ENCODE measurements at regions not wholly inside any gene's neighbourhood (a gene's known extent, or its start where the extent isn't known, plus 50 kb on each side); places are given as distances from the start of the nearest gene placed in this dataset.
"Not testable (repeated sequence)": the region's sequence is repeated elsewhere in the genome, so short reads cannot be mapped to it uniquely, and the experiment has no call there.

GRCh38 chr1:172940174-172940855, 110.4 kb downstream of the TNFSF18 start:
- intact Hi-C loops (cut with DNase I; ENCODE audit: low total_unique reads), result no loop called here
- TF ChIP-seq POLR2A (IDR thresholded peaks at IDR 0.05) (no peak), CTCF (IDR thresholded peaks at IDR 0.05) (no peak)
- 61% methylated on average over 5 of the region's 5 CpGs for WGBS, 2 donors
- H3K4me3 ChIP-seq (ENCODE audit: low read depth, poor library complexity, severe bottlenecking), result no peak overlapping the region
- no peak for DNase-seq (ENCODE audit: low spot score in 2 of 2)

GRCh38 chr1:172941471-172941870, 109.3 kb downstream of the TNFSF18 start:
- no peak for TF ChIP-seq CTCF (IDR thresholded peaks at IDR 0.05)
- intact Hi-C loops (cut with DNase I; ENCODE audit: low total_unique reads), result no loop called here
- DNase-seq (ENCODE audit: low spot score in 2 of 2), result no peak
- 50 to 100% methylated on average over 1 of the region's 1 CpG for WGBS, 2 donors
- H3K4me3 ChIP-seq (ENCODE audit: low read depth, poor library complexity, severe bottlenecking), result no peak overlapping the region

GRCh38 chr1:172941945-172942344, 108.8 kb downstream of the TNFSF18 start:
- no peak for DNase-seq (ENCODE audit: low spot score in 2 of 2)
- intact Hi-C loops (cut with DNase I; ENCODE audit: low total_unique reads), result no loop called here
- TF ChIP-seq POLR2A (IDR thresholded peaks at IDR 0.05), result no peak
- TF ChIP-seq CTCF (IDR thresholded peaks at IDR 0.05), result no peak
- H3K4me3 ChIP-seq (ENCODE audit: low read depth, poor library complexity, severe bottlenecking), result no peak overlapping the region
- WGBS, 2 donors, result 59 to 68% methylated on average over 2 of the region's 2 CpGs

GRCh38 chr1:172943138-172943537, 107.6 kb downstream of the TNFSF18 start:
- intact Hi-C loops (cut with DNase I; ENCODE audit: low total_unique reads); H3K4me3 ChIP-seq (ENCODE audit: low read depth, poor library complexity, severe bottlenecking); DNase-seq (ENCODE audit: low spot score in 2 of 2): not testable (repeated sequence)
- 74 to 93% methylated on average over 2 of the region's 2 CpGs for WGBS, 2 donors

GRCh38 chr1:172944931-172945330, 105.8 kb downstream of the TNFSF18 start:
- intact Hi-C loops (cut with DNase I; ENCODE audit: low total_unique reads), result no loop called here
- TF ChIP-seq POLR2A (IDR thresholded peaks at IDR 0.05), result no peak
- no peak for TF ChIP-seq CTCF (IDR thresholded peaks at IDR 0.05)
- no peak overlapping the region for H3K4me3 ChIP-seq (ENCODE audit: low read depth, poor library complexity, severe bottlenecking)
- DNase-seq (ENCODE audit: low spot score in 2 of 2), result no peak

- 83 to 84% methylated on average over 2 of the region's 2 CpGs for WGBS, 2 donors
Measured at GRCh38 chr1:172946814-172947507, 103.8 kb downstream of the TNFSF18 start.

More at GRCh38 chr1:172946814-172947507, 103.8 kb downstream of the TNFSF18 start:
- TF ChIP-seq CTCF (IDR thresholded peaks at IDR 0.05) (no peak), POLR2A (IDR thresholded peaks at IDR 0.05) (no peak)
- no peak for DNase-seq (ENCODE audit: low spot score in 2 of 2)
- intact Hi-C loops (cut with DNase I; ENCODE audit: low total_unique reads), result no loop called here
- H3K4me3 ChIP-seq (ENCODE audit: low read depth, poor library complexity, severe bottlenecking), result no peak overlapping the region
